CD14-positive monocyte (primary cell): ENCODE measurements at regions not wholly inside any gene's neighbourhood (a gene's known extent, or its start where the extent isn't known, plus 50 kb on each side); places are given as distances from the start of the nearest gene placed in this dataset.

ENCODE experiments used
- DNase-seq, 3 donors: peaks; one replicate each; pipeline ENCODE4 v3.0.0-alpha.2; 2011 to 2022
- H2AFZ ChIP-seq: 2 replicates; pipeline ENCODE4 v1.6.0; 2012; ENCODE audit warnings: mild to moderate bottlenecking, low read depth, low read length, inconsistent platforms; ENCODE audit not compliant: insufficient read depth, poor library complexity, severe bottlenecking
- H3K27ac ChIP-seq, 2 donors: 1 replicate in 1 of 2; 2 replicates in 1 of 2; pipeline ENCODE4 v1.5.1; 2012 to 2013; ENCODE audit warnings: low read length in 2 of 2, control low read depth in 1 of 2, inconsistent platforms in 1 of 2, low read depth in 1 of 2, mild to moderate bottlenecking in 1 of 2
- H3K27me3 ChIP-seq, 2 donors: one replicate each; pipeline versions ENCODE4 v1.6.0 to v1.6.1; 2011 to 2013; ENCODE audit warnings: low read length in 2 of 2; ENCODE audit not compliant: control insufficient read depth in 2 of 2, insufficient read depth in 2 of 2
- H3K36me3 ChIP-seq, 2 donors: replicated peaks in 1 of 2; 1 replicate in 1 of 2; 2 replicates in 1 of 2; pipeline versions ENCODE4 v1.5.1 to v1.6.1; 2012 to 2013; ENCODE audit warnings: low read length in 2 of 2, control low read depth in 1 of 2, inconsistent platforms in 1 of 2, mild to moderate bottlenecking in 1 of 2; ENCODE audit not compliant: insufficient read depth in 2 of 2, control insufficient read depth in 1 of 2
- H3K4me1 ChIP-seq, 2 donors: 1 replicate in 1 of 2; 2 replicates in 1 of 2; pipeline versions ENCODE4 v1.5.1 to v1.6.1; 2012 to 2013; ENCODE audit warnings: low read length in 2 of 2, control low read depth in 1 of 2, inconsistent platforms in 1 of 2, mild to moderate bottlenecking in 1 of 2, moderate library complexity in 1 of 2; ENCODE audit not compliant: insufficient read depth in 2 of 2, control insufficient read depth in 1 of 2
- H3K4me2 ChIP-seq: replicated peaks from 2 replicates; pipeline ENCODE3; 2012; ENCODE audit warnings: low read length, moderate library complexity, mild to moderate bottlenecking; ENCODE audit not compliant: poor library complexity, severe bottlenecking; ENCODE audit errors: extremely low read depth
- H3K4me3 ChIP-seq, 3 experiments: fragments of 200-600 bp in 1 of 3; sonication (generic) in 1 of 3; replicated peaks in 1 of 3; 1 replicate in 2 of 3; 2 replicates in 1 of 3; pipeline ENCODE4 v1.5.1; 2011 to 2013; ENCODE audit warnings: low read length in 3 of 3, mild to moderate bottlenecking in 3 of 3, control low read depth in 2 of 3, low read depth in 2 of 3, inconsistent platforms in 1 of 3, moderate library complexity in 1 of 3
- H3K79me2 ChIP-seq: 2 replicates; pipeline ENCODE4 v1.6.0; 2012; ENCODE audit warnings: mild to moderate bottlenecking, control low read depth, inconsistent platforms, low read length, moderate library complexity; ENCODE audit not compliant: insufficient read depth
- H3K9ac ChIP-seq: 2 replicates; pipeline ENCODE4 v1.6.0; 2017; ENCODE audit warnings: low read length, mild to moderate bottlenecking; ENCODE audit not compliant: insufficient read depth, poor library complexity, severe bottlenecking
- H3K9me3 ChIP-seq, 2 donors: replicated peaks in 1 of 2; 1 replicate in 1 of 2; 2 replicates in 1 of 2; pipeline versions ENCODE4 v1.5.1 to v1.6.1; 2012 to 2013; ENCODE audit warnings: low read length in 2 of 2, control low read depth in 1 of 2; ENCODE audit not compliant: control insufficient read depth in 1 of 2, insufficient read depth in 1 of 2
- H4K20me1 ChIP-seq: 2 replicates; pipeline ENCODE4 v1.6.0; 2012; ENCODE audit warnings: mild to moderate bottlenecking, low read length, control low read depth, moderate library complexity; ENCODE audit not compliant: insufficient read depth
- H3K27ac Mint-ChIP-seq, 7 donors: one replicate each; pipeline ENCODE4 v1.8.0; 2020; ENCODE audit warnings: mild to moderate bottlenecking in 7 of 7, mixed read lengths in 7 of 7, moderate library complexity in 6 of 7, inconsistent platforms in 2 of 7
- H3K27me3 Mint-ChIP-seq, 3 donors: one replicate each; pipeline ENCODE4 v1.8.0; 2021 to 2022; ENCODE audit warnings: low read depth in 3 of 3, mild to moderate bottlenecking in 3 of 3, mixed read lengths in 3 of 3, moderate library complexity in 3 of 3, inconsistent platforms in 1 of 3
- H3K36me3 Mint-ChIP-seq, 2 donors: one replicate each; pipeline ENCODE4 v1.8.0; 2020; ENCODE audit warnings: mixed read lengths in 2 of 2, inconsistent platforms in 1 of 2, mild to moderate bottlenecking in 1 of 2
- H3K4me1 Mint-ChIP-seq: one replicate; pipeline ENCODE4 v1.8.0; 2020; ENCODE audit warnings: mild to moderate bottlenecking, mixed read lengths
- H3K4me3 Mint-ChIP-seq, 2 donors: one replicate each; pipeline ENCODE4 v1.8.0; 2020; ENCODE audit warnings: mild to moderate bottlenecking in 2 of 2, mixed read lengths in 2 of 2, moderate library complexity in 1 of 2
- H3K9me3 Mint-ChIP-seq, 7 donors: one replicate each; pipeline ENCODE4 v1.8.0; 2020 to 2022; ENCODE audit warnings: mixed read lengths in 7 of 7, mild to moderate bottlenecking in 6 of 7, moderate library complexity in 6 of 7, inconsistent platforms in 2 of 7
- CTCF ChIP-seq: fragments of 200-600 bp; IDR thresholded peaks from one replicate; pipeline ENCODE4 v1.8.0; 2022; ENCODE audit warnings: antibody characterized with exemption, mild to moderate bottlenecking
- WGBS: methylation state at CpG from one replicate; pipeline ENCODE4 v1.1.5; 2013; ENCODE audit warnings: missing lambda C conversion rate; ENCODE audit not compliant: insufficient coverage; 5-methylcytosine and 5-hydroxymethylcytosine counted together
- intact Hi-C, 2 donors: fragments of 100-400 bp; cut with micrococcal nuclease; formaldehyde crosslinking; loops; one replicate each; pipeline versions ENCODE4 v1.15.0 to v1.15.1; 2023

- intact Hi-C loops = no loop called here
- H3K9me3 Mint-ChIP-seq = peaks cover 0 to 9% (median 5%) of the 10 kb centered on the region in 7 donors
- H3K9me3 ChIP-seq = peaks cover 0 to 6% of the 10 kb centered on the region in 2 donors
Measured at GRCh38 chr11:87780068-87780413, 395.2 kb downstream of the RAB38 start.

GRCh38 chr11:87779276-87780067, 395.8 kb downstream of the RAB38 start:
- H3K27ac Mint-ChIP-seq = no peak overlapping the region
- H3K36me3 Mint-ChIP-seq = no peaks in the 10 kb centered on the region
- Histone ChIP-seq H2AFZ (no peak overlapping the region), H3K4me1 (no peaks in the 10 kb centered on the region), H4K20me1 (no peaks in the 10 kb centered on the region), H3K79me2 (no peaks in the 10 kb centered on the region), H3K27ac (no peak overlapping the region), H3K4me2 (no peak overlapping the region), H3K27me3 (no peaks in the 10 kb centered on the region), H3K36me3 (no peaks in the 10 kb centered on the region), H3K9me3 (peaks cover 0 to 6% of the 10 kb centered on the region in 2 donors), H3K4me3 (no peak overlapping the region), H3K9ac (no peak overlapping the region)
- no peak overlapping the region for H3K4me3 Mint-ChIP-seq
- DNase-seq = no peak
- no CpG with 5 or more reads among the region's 2 CpGs for WGBS
- intact Hi-C loops = no loop called here
- no peaks in the 10 kb centered on the region for H3K4me1 Mint-ChIP-seq
- no peaks in the 10 kb centered on the region for H3K27me3 Mint-ChIP-seq
- TF ChIP-seq CTCF = no peak
- H3K9me3 Mint-ChIP-seq = peaks cover 0 to 6% (median 2%) of the 10 kb centered on the region in 7 donors

More at GRCh38 chr11:87780068-87780413, 395.2 kb downstream of the RAB38 start:
- no peaks in the 10 kb centered on the region for H4K20me1 ChIP-seq
- H3K4me1 ChIP-seq = no peaks in the 10 kb centered on the region
- no peak overlapping the region for H3K4me2 ChIP-seq
- TF ChIP-seq CTCF = no peak
- no peaks in the 10 kb centered on the region for H3K79me2 ChIP-seq
- Mint-ChIP-seq H3K4me1 (no peaks in the 10 kb centered on the region), H3K27me3 (no peaks in the 10 kb centered on the region), H3K36me3 (no peaks in the 10 kb centered on the region), H3K4me3 (no peak overlapping the region), H3K27ac (no peak overlapping the region)
- H3K9ac ChIP-seq = no peak overlapping the region
- H3K27me3 ChIP-seq = no peaks in the 10 kb centered on the region
- no peak overlapping the region for H3K27ac ChIP-seq
- no peak for DNase-seq
- no peaks in the 10 kb centered on the region for H3K36me3 ChIP-seq
- no peak overlapping the region for H2AFZ ChIP-seq
- no peak overlapping the region for H3K4me3 ChIP-seq
